ENCODE measurements at regions not wholly inside any gene's neighbourhood (a gene's known extent, or its start where the extent isn't known, plus 50 kb on each side); places are given as distances from the start of the nearest gene placed in this dataset.

DNA sequence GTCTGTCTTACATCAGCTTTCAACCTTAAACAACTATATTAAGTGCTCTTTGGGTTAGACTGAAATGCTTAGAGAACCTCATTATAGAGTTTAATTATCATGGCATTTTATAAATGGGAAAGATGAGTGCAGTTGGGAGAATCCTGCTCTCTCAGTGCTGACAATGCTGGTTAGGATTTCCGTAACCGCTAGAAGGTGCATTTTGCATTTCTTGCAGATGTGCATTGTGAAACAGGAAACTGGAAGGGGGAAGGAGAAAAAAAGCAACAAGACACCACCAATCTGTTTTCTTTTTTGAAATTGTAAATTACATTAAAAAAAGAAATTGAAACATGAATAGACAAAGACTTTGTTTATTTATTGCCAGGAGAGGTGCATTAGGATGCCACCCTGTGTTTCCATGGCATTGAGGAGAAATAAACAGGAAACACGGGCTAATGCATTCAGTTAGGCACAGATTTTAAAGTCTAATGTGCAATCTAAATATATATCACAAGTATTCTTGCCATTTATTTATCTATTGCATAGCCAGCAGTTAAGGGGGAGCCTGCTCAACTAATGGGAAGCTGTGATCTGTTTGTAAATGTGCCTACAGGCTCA is 478.9 kb downstream of the PSAT1 start:
- Histone ChIP-seq H3K27ac (no peak overlapping the region), H3K36me3 (ENCODE audit: low read depth, missing control alignments) (no peaks in the 10 kb centered on the region), H3K9me3 (no peaks in the 10 kb centered on the region), H3K4me1 (no peaks in the 10 kb centered on the region), H3K4me3 (no peak overlapping the region), H3K27me3 (no peaks in the 10 kb centered on the region)
- 83 to 90% methylated on average over 3 of the region's 3 CpGs for WGBS, 2 donors
- TF ChIP-seq, protein P1, sequence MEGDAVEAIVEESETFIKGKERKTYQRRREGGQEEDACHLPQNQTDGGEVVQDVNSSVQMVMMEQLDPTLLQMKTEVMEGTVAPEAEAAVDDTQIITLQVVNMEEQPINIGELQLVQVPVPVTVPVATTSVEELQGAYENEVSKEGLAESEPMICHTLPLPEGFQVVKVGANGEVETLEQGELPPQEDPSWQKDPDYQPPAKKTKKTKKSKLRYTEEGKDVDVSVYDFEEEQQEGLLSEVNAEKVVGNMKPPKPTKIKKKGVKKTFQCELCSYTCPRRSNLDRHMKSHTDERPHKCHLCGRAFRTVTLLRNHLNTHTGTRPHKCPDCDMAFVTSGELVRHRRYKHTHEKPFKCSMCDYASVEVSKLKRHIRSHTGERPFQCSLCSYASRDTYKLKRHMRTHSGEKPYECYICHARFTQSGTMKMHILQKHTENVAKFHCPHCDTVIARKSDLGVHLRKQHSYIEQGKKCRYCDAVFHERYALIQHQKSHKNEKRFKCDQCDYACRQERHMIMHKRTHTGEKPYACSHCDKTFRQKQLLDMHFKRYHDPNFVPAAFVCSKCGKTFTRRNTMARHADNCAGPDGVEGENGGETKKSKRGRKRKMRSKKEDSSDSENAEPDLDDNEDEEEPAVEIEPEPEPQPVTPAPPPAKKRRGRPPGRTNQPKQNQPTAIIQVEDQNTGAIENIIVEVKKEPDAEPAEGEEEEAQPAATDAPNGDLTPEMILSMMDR (IDR thresholded peaks at IDR 0.05), result no peak
- TF ChIP-seq POLR2A (IDR thresholded peaks at IDR 0.05), result no peak
- intact Hi-C loops (cut with DNase I; ENCODE audit: low total_unique reads), result no loop called here
- DNase-seq, result no peak

DNA sequence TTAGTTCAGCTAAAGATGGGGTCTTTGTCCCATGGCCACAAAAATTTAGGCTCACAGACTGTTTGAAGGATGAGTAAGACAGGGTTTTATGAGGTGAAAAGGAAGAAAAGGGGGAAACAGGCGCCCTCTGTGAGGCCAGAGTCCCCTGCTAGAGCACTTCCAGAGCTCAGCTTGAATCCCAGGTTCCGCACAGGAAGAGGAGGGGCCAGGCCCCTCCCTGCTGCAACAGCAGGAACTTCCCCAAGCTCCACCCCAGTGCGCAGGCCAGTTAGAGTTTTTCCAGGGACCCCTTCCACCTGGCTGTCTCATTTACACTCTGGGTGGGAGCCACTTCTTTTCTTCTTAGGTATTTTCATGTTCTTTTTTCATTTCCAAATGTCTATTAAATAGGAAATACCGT is 480.8 kb downstream of the PSAT1 start:
- intact Hi-C loops (cut with DNase I; ENCODE audit: low total_unique reads), result no loop called here
- 35 to 57% methylated on average over 4 of the region's 4 CpGs for WGBS, 2 donors
- no peak for TF ChIP-seq POLR2A (IDR thresholded peaks at IDR 0.05)
- TF ChIP-seq, protein P1 (IDR thresholded peaks at IDR 0.05), result no peak

DNA sequence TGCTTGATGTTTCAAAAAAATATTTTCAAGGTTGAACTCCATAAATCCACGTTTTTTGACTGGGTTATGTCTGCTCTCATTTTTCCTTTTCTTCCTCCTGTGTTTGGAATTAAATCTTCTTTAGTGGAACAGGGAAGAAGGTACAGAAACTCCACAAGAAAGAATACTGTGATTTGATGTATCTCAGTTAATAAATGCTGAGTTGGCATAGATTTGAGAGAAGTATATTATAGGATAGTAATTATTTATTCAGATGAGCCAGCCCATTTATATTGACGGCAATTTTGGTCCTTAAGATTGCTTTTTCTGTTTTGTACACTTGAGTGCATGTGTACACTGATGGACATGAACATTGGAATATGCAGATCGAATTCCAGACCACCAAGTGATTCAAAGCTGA is 481.4 kb downstream of the PSAT1 start:
- Histone ChIP-seq H3K4me1 (no peaks in the 10 kb centered on the region), H3K36me3 (ENCODE audit: low read depth, missing control alignments) (no peaks in the 10 kb centered on the region), H3K9me3 (no peaks in the 10 kb centered on the region), H3K27ac (no peak overlapping the region), H3K4me3 (no peak overlapping the region), H3K27me3 (no peaks in the 10 kb centered on the region)
- TF ChIP-seq, protein P1 (IDR thresholded peaks at IDR 0.05), result no peak
- TF ChIP-seq POLR2A (IDR thresholded peaks at IDR 0.05), result no peak
- no peak for DNase-seq
- intact Hi-C loops (cut with DNase I; ENCODE audit: low total_unique reads), result no loop called here
- 49 to 59% methylated on average over 3 of the region's 3 CpGs for WGBS, 2 donors

More for the DNA sequence above, 480.8 kb downstream of the PSAT1 start:
- Histone ChIP-seq H3K4me3 (no peak overlapping the region), H3K27me3 (no peaks in the 10 kb centered on the region), H3K9me3 (no peaks in the 10 kb centered on the region), H3K4me1 (no peaks in the 10 kb centered on the region), H3K27ac (no peak overlapping the region), H3K36me3 (ENCODE audit: low read depth, missing control alignments) (no peaks in the 10 kb centered on the region)
- peak; percentile 32 for DNase-seq

DNA sequence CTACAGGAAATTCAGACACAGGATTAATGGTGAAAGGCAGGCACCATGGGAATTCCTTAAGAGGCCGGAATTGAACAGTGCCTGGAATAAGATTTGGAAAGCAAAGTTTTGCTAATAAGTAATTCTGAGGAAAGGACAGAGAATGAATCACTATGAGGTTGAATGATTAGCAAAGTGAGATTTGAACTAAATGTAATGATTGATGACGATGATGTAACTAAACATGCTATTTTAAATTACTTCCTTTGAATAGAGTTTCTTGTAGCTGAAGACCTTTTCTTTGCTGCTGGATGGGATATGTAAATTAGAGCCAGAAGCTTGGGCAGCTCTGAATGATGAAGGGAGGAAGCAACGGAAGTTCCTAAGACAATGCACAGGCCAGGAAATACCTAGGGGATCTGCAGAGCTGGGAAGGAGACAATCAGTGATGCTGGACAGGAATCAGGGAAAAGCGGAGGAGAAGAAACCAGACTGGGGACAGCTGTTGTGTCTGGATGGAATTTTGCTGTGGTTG is 482.0 kb downstream of the PSAT1 start:
- Histone ChIP-seq H3K4me1 (no peaks in the 10 kb centered on the region), H3K36me3 (ENCODE audit: low read depth, missing control alignments) (no peaks in the 10 kb centered on the region), H3K27ac (no peak overlapping the region), H3K9me3 (no peaks in the 10 kb centered on the region), H3K4me3 (no peak overlapping the region), H3K27me3 (no peaks in the 10 kb centered on the region)
- no peak for TF ChIP-seq POLR2A (IDR thresholded peaks at IDR 0.05)
- TF ChIP-seq, protein P1 (IDR thresholded peaks at IDR 0.05), result no peak
- intact Hi-C loops (cut with DNase I; ENCODE audit: low total_unique reads), result no loop called here
- DNase-seq, result no peak
- 64 to 68% methylated on average over 4 of the region's 4 CpGs for WGBS, 2 donors

DNA sequence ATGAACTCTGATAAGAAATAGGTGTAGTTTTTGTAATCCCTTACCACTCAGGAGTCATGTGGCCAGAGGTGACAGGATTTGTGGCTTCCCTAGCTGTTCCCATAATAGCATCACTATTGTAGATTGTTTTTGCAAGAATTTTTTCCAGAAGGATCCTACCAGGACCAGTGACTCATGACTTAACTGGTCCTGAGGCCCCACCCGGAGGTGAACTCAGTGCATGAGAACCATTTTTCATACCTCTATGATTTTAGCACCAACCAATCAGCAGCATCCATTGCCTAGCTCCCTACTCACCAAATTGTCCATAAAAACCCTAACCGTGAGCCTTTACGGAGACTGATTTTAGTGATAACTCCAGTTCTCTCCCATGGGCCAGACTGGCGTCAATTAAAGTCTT is 484.8 kb downstream of the PSAT1 start:
- no peak overlapping the region for H3K4me3 ChIP-seq
- no peaks in the 10 kb centered on the region for H3K36me3 ChIP-seq (ENCODE audit: low read depth, missing control alignments)
- no peak overlapping the region for H3K27ac ChIP-seq
- no peak for DNase-seq
- H3K9me3 ChIP-seq, result no peaks in the 10 kb centered on the region
- no peaks in the 10 kb centered on the region for H3K4me1 ChIP-seq
- intact Hi-C loops (cut with DNase I; ENCODE audit: low total_unique reads), result no loop called here
- H3K27me3 ChIP-seq, result no peaks in the 10 kb centered on the region
- TF ChIP-seq, protein P1 (IDR thresholded peaks at IDR 0.05), result no peak
- TF ChIP-seq POLR2A (IDR thresholded peaks at IDR 0.05), result no peak
- 89 to 91% methylated on average over 4 of the region's 4 CpGs for WGBS, 2 donors

Data from testis (tissue), 2 donors.